MM.1S (cell line): ENCODE measurements at regions not wholly inside any gene's neighbourhood (a gene's known extent, or its start where the extent isn't known, plus 50 kb on each side); places are given as distances from the start of the nearest gene placed in this dataset.

Source experiments
- EZH2 ChIP-seq: fragments of 300-600 bp; sonication (generic); optimal IDR thresholded peaks from 2 replicates; pipeline ENCODE3; 2017; ENCODE audit warnings: low read depth, mild to moderate bottlenecking, antibody characterized with exemption, low read length, mixed read lengths
- TF ChIP-seq, protein P1 (sequence below): fragments of 300-600 bp; sonication (generic); IDR thresholded peaks from 2 replicates; pipeline ENCODE4 v1.5.1; 2016; ENCODE audit warnings: antibody characterized with exemption, low read length, mixed read lengths

DNA sequence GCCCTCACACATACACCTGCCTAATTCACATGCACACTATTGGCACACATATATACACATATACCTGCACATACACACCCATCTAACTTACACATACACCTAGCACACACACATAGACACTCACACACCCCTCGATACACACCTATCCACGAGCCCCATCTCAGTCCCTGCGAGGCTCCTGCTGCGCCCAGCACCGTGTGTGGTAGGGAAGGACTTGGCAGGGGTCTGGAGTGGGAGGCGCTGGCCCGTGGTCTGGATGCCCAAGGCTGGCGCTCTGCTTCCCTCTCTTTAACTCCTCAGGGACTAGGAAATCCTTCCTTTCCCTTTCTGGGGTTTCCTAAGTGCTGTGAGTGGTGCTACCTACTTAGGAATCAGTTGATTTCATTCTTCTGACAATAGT, 202.7 kb downstream of the UQCRFS1 start:
- TF ChIP-seq EZH2 = no peak
- TF ChIP-seq, protein P1, sequence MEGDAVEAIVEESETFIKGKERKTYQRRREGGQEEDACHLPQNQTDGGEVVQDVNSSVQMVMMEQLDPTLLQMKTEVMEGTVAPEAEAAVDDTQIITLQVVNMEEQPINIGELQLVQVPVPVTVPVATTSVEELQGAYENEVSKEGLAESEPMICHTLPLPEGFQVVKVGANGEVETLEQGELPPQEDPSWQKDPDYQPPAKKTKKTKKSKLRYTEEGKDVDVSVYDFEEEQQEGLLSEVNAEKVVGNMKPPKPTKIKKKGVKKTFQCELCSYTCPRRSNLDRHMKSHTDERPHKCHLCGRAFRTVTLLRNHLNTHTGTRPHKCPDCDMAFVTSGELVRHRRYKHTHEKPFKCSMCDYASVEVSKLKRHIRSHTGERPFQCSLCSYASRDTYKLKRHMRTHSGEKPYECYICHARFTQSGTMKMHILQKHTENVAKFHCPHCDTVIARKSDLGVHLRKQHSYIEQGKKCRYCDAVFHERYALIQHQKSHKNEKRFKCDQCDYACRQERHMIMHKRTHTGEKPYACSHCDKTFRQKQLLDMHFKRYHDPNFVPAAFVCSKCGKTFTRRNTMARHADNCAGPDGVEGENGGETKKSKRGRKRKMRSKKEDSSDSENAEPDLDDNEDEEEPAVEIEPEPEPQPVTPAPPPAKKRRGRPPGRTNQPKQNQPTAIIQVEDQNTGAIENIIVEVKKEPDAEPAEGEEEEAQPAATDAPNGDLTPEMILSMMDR = no peak
